Endothelial cell of umbilical vein (primary cell): ENCODE measurements at regions not wholly inside any gene's neighbourhood (a gene's known extent, or its start where the extent isn't known, plus 50 kb on each side); places are given as distances from the start of the nearest gene placed in this dataset.

Source experiments
- CTCF ChIP-seq, 2 donors: IDR thresholded peaks; 1 replicate in 1 of 2; 2 replicates in 1 of 2; pipeline ENCODE4 v1.5.1; 2011; ENCODE audit warnings: low read length in 2 of 2, mild to moderate bottlenecking in 2 of 2, moderate library complexity in 2 of 2, control low read depth in 1 of 2, inconsistent platforms in 1 of 2, low read depth in 1 of 2; ENCODE audit not compliant: insufficient read depth in 1 of 2; ENCODE audit errors: extremely low read depth in 1 of 2
- FOS ChIP-seq: IDR thresholded peaks from 2 replicates; pipeline ENCODE4 v1.6.1; 2011; ENCODE audit warnings: mild to moderate bottlenecking, low read length, moderate library complexity, borderline replicate concordance; ENCODE audit not compliant: insufficient read depth
- JUN ChIP-seq: IDR thresholded peaks from 2 replicates; pipeline ENCODE4 v1.6.1; 2011; ENCODE audit warnings: borderline replicate concordance, low read depth; ENCODE audit not compliant: insufficient read length, insufficient read depth
- MAX ChIP-seq: IDR thresholded peaks from 2 replicates; pipeline ENCODE4 v1.6.1; 2011; ENCODE audit not compliant: insufficient read depth, insufficient read length
- MYC ChIP-seq: IDR thresholded peaks from one replicate; pipeline ENCODE4 v1.6.1; 2011; ENCODE audit warnings: mild to moderate bottlenecking, low read depth, low read length
- POLR2A ChIP-seq: IDR thresholded peaks from 2 replicates; pipeline ENCODE4 v1.6.1; 2012; ENCODE audit warnings: low read depth, mild to moderate bottlenecking, control low read depth, low read length
- POLR2AphosphoS5 ChIP-seq: IDR thresholded peaks from 2 replicates; pipeline ENCODE4 v1.6.1; 2012; ENCODE audit warnings: low read depth, mild to moderate bottlenecking, control low read depth, low read length, moderate library complexity; ENCODE audit not compliant: insufficient read depth

- TF ChIP-seq CTCF (IDR thresholded peaks at IDR 0.05; ENCODE audit: extremely low read depth in 1 of 2, insufficient read depth in 1 of 2, low read depth in 1 of 2, low read length in 2 of 2), result no peak
- TF ChIP-seq POLR2A, result no peak
- no peak for TF ChIP-seq POLR2AphosphoS5
- TF ChIP-seq JUN, result no peak
- TF ChIP-seq MAX, result no peak
- TF ChIP-seq FOS, result no peak
- TF ChIP-seq MYC, result no peak
Observed at GRCh38 chr11:69546735-69547370, 65.4 kb downstream of the LINC01488 start.
